AG08396 (cell line): ENCODE measurements at regions not wholly inside any gene's neighbourhood (a gene's known extent, or its start where the extent isn't known, plus 50 kb on each side); places are given as distances from the start of the nearest gene placed in this dataset.
A peak's percentile ranks its signal among the peaks of the same experiment; 100 is the strongest.
"Not testable (repeated sequence)": the region's sequence is repeated elsewhere in the genome, so short reads cannot be mapped to it uniquely, and the experiment has no call there.

Experiments used
- DNase-seq: peaks from one replicate; pipeline ENCODE4 v3.0.0; 2012; ENCODE audit warnings: low spot score, mixed read lengths

- not testable (repeated sequence) for DNase-seq
These were observed 186.3 kb downstream of the AEBP2 start for GRCh38 chr12:19625551-19625950.

DNA sequence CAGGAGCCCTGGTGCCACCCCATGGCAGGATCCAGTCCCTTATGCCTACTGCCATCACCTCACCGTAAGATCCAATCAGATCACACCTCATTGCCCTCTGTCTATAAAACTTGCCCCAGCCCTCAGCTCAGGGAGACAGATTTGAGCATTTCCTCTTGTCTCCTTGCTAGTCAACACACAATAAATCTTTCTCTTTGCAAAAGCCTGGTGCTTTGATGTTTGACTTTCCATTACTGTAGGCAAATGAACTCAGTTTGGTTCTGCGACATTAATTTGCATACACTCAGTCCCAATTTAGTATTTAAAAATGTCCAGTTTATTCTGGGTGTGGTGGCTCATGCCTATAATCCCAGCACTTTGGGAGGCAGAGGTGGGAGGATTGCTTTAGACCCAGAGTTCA is 188.4 kb downstream of the AEBP2 start:
- no peak for DNase-seq

- DNase-seq, result no peak
These were observed 191.2 kb downstream of the AEBP2 start for GRCh38 chr12:19630536-19630935.

DNA sequence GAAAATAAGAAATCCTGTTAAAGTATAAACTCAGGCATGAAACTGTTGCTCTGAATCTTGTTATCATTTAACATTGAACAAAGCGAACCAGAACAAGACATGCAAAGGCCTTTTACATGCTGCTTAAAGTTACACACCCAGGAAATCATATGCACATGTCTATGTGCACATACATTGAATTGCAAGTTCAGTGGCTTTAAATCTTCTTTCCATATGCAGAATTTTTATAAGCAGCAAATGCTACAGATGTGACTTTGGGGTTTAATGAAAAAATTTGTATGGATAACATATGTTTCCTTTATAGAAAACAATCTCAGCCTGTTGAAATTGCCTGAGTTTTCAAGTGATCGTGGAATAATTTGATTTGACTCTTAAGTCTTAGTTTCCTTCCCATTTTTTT is 193.9 kb downstream of the AEBP2 start:
- DNase-seq, result no peak

GRCh38 chr12:19633641-19634040 is 194.3 kb downstream of the AEBP2 start:
- DNase-seq, result no peak

DNA sequence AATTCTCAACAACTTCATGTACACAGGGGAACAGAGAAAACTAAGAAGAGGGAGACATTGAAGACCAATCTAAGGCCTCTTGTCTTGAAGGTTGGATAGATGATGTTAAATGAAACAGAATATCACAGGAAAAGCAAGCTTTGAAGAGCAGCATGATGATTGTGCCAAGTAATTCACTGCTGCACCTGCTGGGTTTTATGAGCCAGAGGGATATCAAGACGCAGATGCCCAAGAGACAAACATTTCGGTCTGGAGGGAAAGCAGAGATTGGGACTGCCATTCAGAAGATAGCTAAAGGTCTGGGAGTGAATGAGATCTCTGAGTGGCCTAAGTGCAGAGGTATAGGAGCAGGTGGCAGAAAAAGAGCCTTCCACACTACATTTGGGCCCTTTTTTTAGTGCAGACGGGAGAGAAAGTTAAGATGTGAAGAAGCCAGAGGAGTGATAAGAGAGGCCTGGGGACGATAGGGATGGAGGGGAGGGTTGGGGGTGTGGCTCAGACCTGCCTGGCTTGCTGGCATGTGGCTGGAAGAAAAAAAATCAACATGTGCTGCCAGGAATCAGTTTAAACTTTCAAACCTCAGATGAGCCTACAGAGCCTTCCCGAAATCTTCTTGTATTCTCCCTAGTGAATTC is 200.6 kb downstream of the AEBP2 start:
- DNase-seq, result no peak

- no peak for DNase-seq
These were observed 202.2 kb downstream of the AEBP2 start for GRCh38 chr12:19641235-19642080.

- DNase-seq, result no peak
These were observed 203.1 kb downstream of the AEBP2 start for GRCh38 chr12:19642345-19642744.

DNA sequence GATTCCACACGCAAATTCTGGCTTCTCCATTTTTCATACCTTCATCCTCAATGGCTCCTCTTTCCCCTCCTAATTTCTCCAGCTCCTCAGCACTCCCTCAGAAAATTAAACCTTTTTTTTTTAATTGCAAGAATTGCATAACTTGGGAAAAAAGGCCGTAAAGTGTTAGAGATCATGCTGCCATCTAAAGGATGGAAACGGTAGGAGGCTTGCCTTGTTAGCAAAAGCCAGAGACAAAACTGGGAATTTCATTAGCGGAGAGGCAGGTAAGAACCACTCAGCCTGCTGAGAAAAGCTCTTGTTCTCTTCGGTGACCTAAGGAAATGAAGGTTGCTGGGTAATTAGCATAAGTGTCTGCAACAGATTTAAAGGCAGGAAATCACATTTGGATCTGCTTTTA is 204.3 kb downstream of the AEBP2 start:
- peak; percentile 19 for DNase-seq

DNA sequence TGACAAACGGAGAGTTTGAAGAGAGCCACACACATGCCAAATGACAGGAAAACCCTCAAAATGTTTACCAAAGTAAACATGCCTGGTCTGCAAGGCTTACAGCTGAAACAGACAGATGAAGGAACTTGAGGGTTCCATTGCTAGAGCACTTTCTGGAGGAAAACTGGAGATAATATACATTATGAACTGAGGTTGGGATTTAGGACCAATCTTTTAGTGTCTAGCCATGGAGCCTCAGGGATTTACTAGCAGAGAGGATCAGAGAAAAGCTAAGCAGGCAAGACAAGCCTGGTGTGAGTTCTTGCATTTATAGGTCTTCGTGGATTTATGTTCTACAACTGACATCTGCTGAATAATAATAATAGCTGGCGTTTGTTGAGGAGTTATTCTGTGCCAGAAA is 205.3 kb downstream of the AEBP2 start:
- DNase-seq, result no peak

DNA sequence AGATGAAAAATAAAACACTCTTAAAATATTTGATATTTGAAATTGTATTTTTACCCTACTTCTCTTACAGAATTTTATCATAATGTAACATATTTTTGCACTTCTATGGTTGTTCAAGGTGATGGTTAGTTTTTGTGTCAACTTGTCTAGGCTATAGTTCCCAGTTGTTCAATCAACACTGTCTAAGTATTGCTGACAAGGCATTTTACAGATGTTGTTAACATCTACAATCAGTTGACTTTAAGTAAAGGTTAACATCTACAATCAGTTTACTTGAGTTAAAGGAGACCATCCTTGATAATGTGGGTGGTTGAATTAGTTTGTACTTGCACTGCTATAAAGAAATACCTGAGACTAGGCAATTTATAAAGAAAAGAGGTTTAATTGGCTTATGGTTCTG is 206.5 kb downstream of the AEBP2 start:
- no peak for DNase-seq

DNA sequence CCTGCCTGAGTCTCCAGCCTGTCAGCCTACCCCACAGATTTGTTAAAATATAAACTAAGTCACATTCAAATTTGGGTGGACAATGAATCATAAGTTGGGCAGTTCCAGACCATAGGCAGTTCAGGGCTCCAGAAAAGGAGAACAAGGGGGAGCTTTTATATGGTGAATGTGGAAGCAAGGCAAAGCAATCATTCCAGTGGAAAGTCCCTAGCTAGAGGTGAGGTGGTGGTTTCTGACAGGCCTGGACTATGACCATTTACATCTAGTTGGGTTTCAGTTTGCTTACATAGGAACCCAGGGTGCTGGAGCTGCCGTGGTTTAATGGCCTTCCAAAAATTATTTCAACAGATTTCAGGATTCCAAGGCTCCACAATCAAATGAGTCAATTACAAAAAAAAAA is 207.3 kb downstream of the AEBP2 start:
- DNase-seq, result no peak

GRCh38 chr12:19647806-19648556 is 208.7 kb downstream of the AEBP2 start:
- DNase-seq, result no peak

DNA sequence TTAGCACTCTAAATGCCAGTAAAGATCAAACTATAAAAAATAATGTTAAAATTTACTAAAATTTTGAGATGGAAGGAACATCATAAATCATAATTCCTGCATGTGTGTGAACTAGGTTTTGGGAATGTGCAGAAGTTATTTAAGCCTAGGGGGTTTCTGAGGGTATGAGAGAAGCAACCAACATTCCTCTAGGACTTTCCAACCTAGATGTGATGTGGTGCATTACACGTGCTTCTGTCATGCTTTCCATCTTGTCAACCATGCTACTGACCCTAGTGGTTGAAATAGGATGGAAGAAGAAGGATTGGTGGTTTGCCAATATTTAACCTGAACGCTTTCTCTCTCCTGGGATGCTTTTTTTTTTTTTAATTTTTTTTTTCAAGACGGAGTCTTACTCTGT is 209.3 kb downstream of the AEBP2 start:
- no peak for DNase-seq

GRCh38 chr12:19652386-19652785 is 213.1 kb downstream of the AEBP2 start:
- DNase-seq, result no peak

GRCh38 chr12:19654650-19655376 is 215.5 kb downstream of the AEBP2 start:
- no peak for DNase-seq

DNA sequence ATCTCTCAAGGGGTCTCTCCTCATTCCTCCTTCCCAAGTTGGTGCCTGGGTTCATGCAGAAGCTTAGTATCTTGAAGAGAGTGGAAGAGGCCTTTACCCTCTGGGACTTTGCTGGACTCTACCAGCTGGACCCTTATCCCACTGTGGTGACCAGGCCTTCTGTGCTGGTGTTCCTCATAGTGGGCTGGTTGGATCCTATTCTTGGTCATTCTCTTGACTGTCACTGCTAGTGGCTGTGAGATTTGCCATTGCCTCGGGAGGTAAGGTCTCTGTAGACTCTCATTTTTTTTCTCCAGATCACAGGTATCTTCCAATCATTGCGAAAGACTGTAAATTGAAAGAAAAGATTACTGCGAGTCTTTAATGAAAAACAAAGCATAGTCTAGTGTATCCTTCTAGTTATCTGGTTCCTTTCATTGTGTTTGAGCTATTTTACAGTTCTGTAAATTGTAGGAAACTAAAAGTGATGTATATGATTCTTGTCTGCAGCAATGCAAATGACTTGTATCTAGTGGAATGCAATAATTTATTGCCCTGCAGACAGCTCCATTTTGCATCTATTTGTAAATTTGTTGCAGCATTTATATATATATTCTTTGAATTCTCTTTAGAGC is 217.9 kb downstream of the AEBP2 start:
- DNase-seq, result no peak

DNA sequence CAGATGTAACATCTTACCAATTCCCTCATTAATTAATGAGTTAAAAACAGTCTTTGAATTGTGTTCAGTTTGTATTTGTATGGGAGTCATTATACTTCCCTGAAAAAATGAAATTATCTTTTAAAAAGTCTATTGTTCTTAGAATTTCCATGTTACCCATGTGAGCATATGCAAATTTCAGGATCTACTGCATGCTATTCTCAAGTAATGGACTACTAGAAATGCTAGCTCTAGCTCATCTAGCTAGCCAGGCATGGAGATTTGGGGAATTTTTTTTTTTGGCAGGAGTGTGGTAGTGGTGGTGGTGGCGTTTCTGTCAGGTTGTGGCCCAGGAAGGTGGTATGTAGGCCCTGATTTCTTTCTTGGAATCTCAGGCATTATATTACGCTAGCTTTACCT is 218.4 kb downstream of the AEBP2 start:
- DNase-seq, result no peak

DNA sequence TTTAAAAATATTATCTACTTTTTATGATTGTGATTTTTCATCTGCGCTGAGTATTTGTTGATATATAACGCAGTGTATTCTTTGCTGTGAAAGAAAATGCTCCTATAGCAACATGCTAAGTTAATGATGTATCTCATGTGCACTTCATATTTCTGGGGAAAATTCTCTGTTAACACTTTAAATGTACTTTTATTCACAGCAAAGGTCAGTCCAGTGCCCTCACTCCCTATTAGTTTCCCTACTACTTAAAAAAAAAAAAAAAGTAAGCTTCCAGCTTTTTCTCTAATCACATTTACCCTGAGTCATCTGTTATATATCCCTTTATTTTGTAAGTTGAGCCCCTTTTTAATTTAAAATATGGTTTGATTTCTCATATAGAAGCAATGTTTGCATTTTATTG is 219.8 kb downstream of the AEBP2 start:
- no peak for DNase-seq

GRCh38 chr12:19659501-19659900 is 220.2 kb downstream of the AEBP2 start:
- no peak for DNase-seq

DNA sequence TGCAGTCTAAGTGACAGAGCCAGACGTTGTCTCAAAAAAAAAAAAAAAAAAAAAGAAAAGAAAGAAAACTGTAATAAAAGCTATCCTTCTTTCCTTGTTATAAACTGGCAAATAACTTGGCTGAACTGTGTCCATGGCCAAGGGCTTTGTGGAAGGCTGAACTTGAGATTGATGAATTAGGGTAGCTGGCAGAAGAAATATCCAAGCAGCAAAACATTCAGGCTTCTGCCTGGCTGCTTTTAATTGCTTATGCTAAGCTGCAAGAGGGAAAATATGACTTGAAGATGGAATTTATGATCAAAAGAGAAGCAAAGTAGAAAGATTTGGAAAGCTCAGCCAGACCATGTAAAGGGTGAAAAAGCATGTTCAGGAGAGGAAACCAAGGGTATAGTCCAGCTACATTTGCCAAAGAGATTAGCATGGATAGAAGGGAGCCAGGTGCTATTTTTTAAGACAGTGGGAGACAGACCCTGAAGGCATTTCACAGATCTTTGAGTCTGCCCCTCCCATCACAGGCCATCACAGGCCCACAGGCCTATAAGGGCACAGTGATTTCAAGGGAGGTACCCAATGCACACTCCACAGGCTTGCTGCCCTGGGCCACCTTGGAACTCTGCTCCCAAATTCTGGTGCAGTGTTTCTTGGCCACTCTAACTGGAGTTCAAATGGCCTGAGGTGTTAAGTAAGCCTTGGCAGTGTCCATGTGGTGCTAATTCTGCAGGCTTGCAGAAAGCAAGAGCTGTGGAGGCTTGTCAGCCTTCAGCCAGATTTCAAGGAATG is 226.0 kb downstream of the AEBP2 start:
- no peak for DNase-seq
